ENCODE measurements at regions not wholly inside any gene's neighbourhood (a gene's known extent, or its start where the extent isn't known, plus 50 kb on each side); places are given as distances from the start of the nearest gene placed in this dataset.

- no peak for TF ChIP-seq CTCF (IDR thresholded peaks at IDR 0.05)
- no peak for TF ChIP-seq IRF1 (CRISPR knock-in tag; IDR thresholded peaks at IDR 0.05)
- no peak for TF ChIP-seq JUN (CRISPR knock-in tag; IDR thresholded peaks at IDR 0.05)
Measured at GRCh38 chr2:175829741-175830140, 172.3 kb downstream of the LNPK start.
